Mesenchymal stem cell (in vitro differentiated cells and primary cell): ENCODE measurements at regions not wholly inside any gene's neighbourhood (a gene's known extent, or its start where the extent isn't known, plus 50 kb on each side); places are given as distances from the start of the nearest gene placed in this dataset.

Source experiments
- DNase-seq: peaks from one replicate; pipeline ENCODE4 v3.0.0-alpha.2; 2013
- H2AFZ ChIP-seq: one replicate; pipeline ENCODE4 v1.6.1; 2013; ENCODE audit warnings: low read depth, mild to moderate bottlenecking, control low read depth, inconsistent platforms, low read length, moderate library complexity
- H2AK5ac ChIP-seq: 2 replicates; pipeline ENCODE4 v1.6.1; 2013; ENCODE audit warnings: low read length, moderate library complexity, mild to moderate bottlenecking, inconsistent platforms; ENCODE audit not compliant: severe bottlenecking
- H2BK120ac ChIP-seq: one replicate; pipeline ENCODE4 v1.6.1; 2013; ENCODE audit warnings: low read depth, mild to moderate bottlenecking, inconsistent platforms, low read length, moderate library complexity
- H2BK12ac ChIP-seq, 2 experiments: one replicate each; pipeline ENCODE4 v1.6.1; 2013; ENCODE audit warnings: inconsistent platforms in 2 of 2, low read length in 2 of 2, mild to moderate bottlenecking in 2 of 2, moderate library complexity in 2 of 2, control low read depth in 1 of 2
- H2BK15ac ChIP-seq: one replicate; pipeline ENCODE4 v1.6.1; 2013; ENCODE audit warnings: mild to moderate bottlenecking, low read depth, inconsistent platforms; ENCODE audit not compliant: poor library complexity, severe bottlenecking
- H2BK5ac ChIP-seq: 2 replicates; pipeline ENCODE4 v1.6.1; 2013; ENCODE audit warnings: low read depth, mild to moderate bottlenecking, low read length, control low read depth, inconsistent platforms; ENCODE audit not compliant: poor library complexity, severe bottlenecking
- H3K14ac ChIP-seq, 2 experiments: one replicate each; pipeline ENCODE4 v1.6.1; 2013; ENCODE audit warnings: inconsistent platforms in 2 of 2, low read length in 2 of 2, control low read depth in 1 of 2, mild to moderate bottlenecking in 1 of 2, moderate library complexity in 1 of 2
- H3K18ac ChIP-seq, 2 experiments: one replicate each; pipeline ENCODE4 v1.6.1; 2013; ENCODE audit warnings: inconsistent platforms in 2 of 2, low read length in 2 of 2, control low read depth in 1 of 2, low read depth in 1 of 2, mild to moderate bottlenecking in 1 of 2
- H3K23ac ChIP-seq, 2 experiments: one replicate each; pipeline ENCODE4 v1.6.1; 2013; ENCODE audit warnings: inconsistent platforms in 2 of 2, low read length in 2 of 2, mild to moderate bottlenecking in 2 of 2, moderate library complexity in 2 of 2, control low read depth in 1 of 2
- H3K27ac ChIP-seq: 2 replicates; pipeline ENCODE4 v1.5.1; 2013; ENCODE audit warnings: mild to moderate bottlenecking, moderate library complexity, low read length, control low read depth, inconsistent platforms; ENCODE audit not compliant: poor library complexity, severe bottlenecking
- H3K27me3 ChIP-seq, 2 experiments: 2 replicates each; pipeline versions ENCODE4 v1.6.1 to v1.7.0; 2013; ENCODE audit warnings: low read length in 2 of 2, mild to moderate bottlenecking in 2 of 2, moderate library complexity in 2 of 2, control low read depth in 1 of 2, inconsistent platforms in 1 of 2; ENCODE audit not compliant: control insufficient read depth in 1 of 2, insufficient read depth in 1 of 2
- H3K36me3 ChIP-seq, 2 experiments: 2 replicates each; pipeline versions ENCODE4 v1.6.1 to v1.7.0; 2013; ENCODE audit warnings: low read length in 2 of 2, control low read depth in 1 of 2, inconsistent platforms in 1 of 2, low read depth in 1 of 2, mild to moderate bottlenecking in 1 of 2; ENCODE audit not compliant: insufficient read depth in 2 of 2, control insufficient read depth in 1 of 2
- H3K4ac ChIP-seq, 2 experiments: one replicate each; pipeline ENCODE4 v1.6.1; 2013; ENCODE audit warnings: inconsistent platforms in 2 of 2, low read length in 2 of 2, mild to moderate bottlenecking in 2 of 2, moderate library complexity in 2 of 2, control low read depth in 1 of 2, low read depth in 1 of 2
- H3K4me1 ChIP-seq: 2 replicates; pipeline ENCODE4 v1.6.1; 2013; ENCODE audit warnings: low read depth, low read length, control low read depth; ENCODE audit not compliant: control insufficient read depth, insufficient read depth
- H3K4me2 ChIP-seq: 2 replicates; pipeline ENCODE4 v1.6.1; 2013; ENCODE audit warnings: low read length, mild to moderate bottlenecking, inconsistent platforms; ENCODE audit not compliant: poor library complexity, severe bottlenecking
- H3K4me3 ChIP-seq, 2 experiments: 2 replicates each; pipeline versions ENCODE4 v1.5.1 to v1.7.0; 2013; ENCODE audit warnings: low read length in 2 of 2, mild to moderate bottlenecking in 2 of 2, control low read depth in 1 of 2, low read depth in 1 of 2; ENCODE audit not compliant: insufficient read depth in 1 of 2
- H3K79me1 ChIP-seq: replicated peaks from 2 replicates; pipeline ENCODE4 v1.6.1; 2013; ENCODE audit warnings: mild to moderate bottlenecking, control low read depth, low read length, inconsistent platforms; ENCODE audit not compliant: poor library complexity, severe bottlenecking
- H3K9ac ChIP-seq: 2 replicates; pipeline ENCODE4 v1.7.0; 2013; ENCODE audit warnings: mild to moderate bottlenecking, low read length, moderate library complexity
- H3K9me3 ChIP-seq: 2 replicates; pipeline ENCODE4 v1.7.0; 2013; ENCODE audit warnings: mild to moderate bottlenecking, low read length; ENCODE audit not compliant: control insufficient read depth
- H4K8ac ChIP-seq: one replicate; pipeline ENCODE4 v1.6.1; 2013; ENCODE audit warnings: inconsistent platforms, mild to moderate bottlenecking, low read length, moderate library complexity
- H4K91ac ChIP-seq: one replicate; pipeline ENCODE4 v1.6.1; 2013; ENCODE audit warnings: mild to moderate bottlenecking, low read length, inconsistent platforms
- WGBS: methylation state at CpG from one replicate; pipeline ENCODE4 v1.1.7; 2013; ENCODE audit warnings: mixed read lengths; 5-methylcytosine and 5-hydroxymethylcytosine counted together

- H2BK15ac ChIP-seq: no peak overlapping the region
- no peak overlapping the region for H2AFZ ChIP-seq
- H4K8ac ChIP-seq: no peak overlapping the region
- H3K9me3 ChIP-seq: no peaks in the 10 kb centered on the region
- H2BK120ac ChIP-seq: no peak overlapping the region
- no peak overlapping the region for H2AK5ac ChIP-seq
- no peak overlapping the region for H3K27ac ChIP-seq
- no CpG with 5 or more reads among the region's 1 CpG for WGBS
- no peak overlapping the region for H3K4ac ChIP-seq
- H3K4me1 ChIP-seq: no peaks in the 10 kb centered on the region
- H3K14ac ChIP-seq: no peak overlapping the region
- H3K23ac ChIP-seq: no peak overlapping the region
- H3K4me3 ChIP-seq: no peak overlapping the region
- no peak overlapping the region for H3K18ac ChIP-seq
- no peak overlapping the region for H2BK12ac ChIP-seq
- H3K79me1 ChIP-seq: no peaks in the 10 kb centered on the region
- H2BK5ac ChIP-seq: no peak overlapping the region
- no peaks in the 10 kb centered on the region for H3K27me3 ChIP-seq
- H3K9ac ChIP-seq: no peak overlapping the region
- no peak for DNase-seq
- no peak overlapping the region for H4K91ac ChIP-seq
- no peaks in the 10 kb centered on the region for H3K36me3 ChIP-seq
- no peak overlapping the region for H3K4me2 ChIP-seq
Measured at GRCh38 chr2:184351126-184351525, 247.2 kb upstream of the ZNF804A start.

GRCh38 chr2:184357033-184357432, 241.3 kb upstream of the ZNF804A start:
- Histone ChIP-seq H3K9ac (no peak overlapping the region), H2BK12ac (no peak overlapping the region), H2BK5ac (no peak overlapping the region), H4K8ac (no peak overlapping the region), H3K36me3 (no peaks in the 10 kb centered on the region), H2AK5ac (no peak overlapping the region), H3K4ac (no peak overlapping the region), H3K4me1 (no peaks in the 10 kb centered on the region), H2AFZ (no peak overlapping the region), H3K9me3 (no peaks in the 10 kb centered on the region), H3K14ac (no peak overlapping the region), H3K27me3 (no peaks in the 10 kb centered on the region), H3K18ac (no peak overlapping the region), H4K91ac (no peak overlapping the region), H2BK120ac (no peak overlapping the region), H3K23ac (no peak overlapping the region), H3K27ac (no peak overlapping the region), H3K4me2 (no peak overlapping the region), H3K79me1 (no peaks in the 10 kb centered on the region), H3K4me3 (no peak overlapping the region), H2BK15ac (no peak overlapping the region)
- no peak for DNase-seq
- WGBS: 70% methylated on average over 3 of the region's 3 CpGs

GRCh38 chr2:184359379-184359778, 238.9 kb upstream of the ZNF804A start:
- H2BK12ac ChIP-seq: no peak overlapping the region
- no peak overlapping the region for H3K4me3 ChIP-seq
- H3K18ac ChIP-seq: no peak overlapping the region
- no peak for DNase-seq
- H3K4ac ChIP-seq: no peak overlapping the region
- H3K23ac ChIP-seq: no peak overlapping the region
- no peak overlapping the region for H4K91ac ChIP-seq
- no peak overlapping the region for H2BK15ac ChIP-seq
- H3K9me3 ChIP-seq: no peaks in the 10 kb centered on the region
- no peaks in the 10 kb centered on the region for H3K79me1 ChIP-seq
- 93% methylated on average over 1 of the region's 2 CpGs for WGBS
- no peak overlapping the region for H2BK120ac ChIP-seq
- H2AFZ ChIP-seq: no peak overlapping the region
- H3K27ac ChIP-seq: no peak overlapping the region
- H3K27me3 ChIP-seq: no peaks in the 10 kb centered on the region
- H3K36me3 ChIP-seq: no peaks in the 10 kb centered on the region
- H3K4me1 ChIP-seq: no peaks in the 10 kb centered on the region
- no peak overlapping the region for H3K14ac ChIP-seq
- H3K9ac ChIP-seq: no peak overlapping the region
- H3K4me2 ChIP-seq: no peak overlapping the region
- H4K8ac ChIP-seq: no peak overlapping the region
- H2AK5ac ChIP-seq: no peak overlapping the region
- no peak overlapping the region for H2BK5ac ChIP-seq

GRCh38 chr2:184363213-184363612, 235.1 kb upstream of the ZNF804A start:
- H3K27me3 ChIP-seq: no peaks in the 10 kb centered on the region
- H3K4me3 ChIP-seq: no peak overlapping the region
- H3K36me3 ChIP-seq: no peaks in the 10 kb centered on the region
- no peak overlapping the region for H4K8ac ChIP-seq
- H3K9ac ChIP-seq: no peak overlapping the region
- DNase-seq: no peak
- no peaks in the 10 kb centered on the region for H3K79me1 ChIP-seq
- no peaks in the 10 kb centered on the region for H3K9me3 ChIP-seq
- no peak overlapping the region for H3K27ac ChIP-seq
- H3K4me1 ChIP-seq: no peaks in the 10 kb centered on the region
- no peak overlapping the region for H3K14ac ChIP-seq
- no peak overlapping the region for H2AFZ ChIP-seq
- no peak overlapping the region for H3K18ac ChIP-seq
- H2BK5ac ChIP-seq: no peak overlapping the region
- no peak overlapping the region for H2BK15ac ChIP-seq
- no peak overlapping the region for H4K91ac ChIP-seq
- no peak overlapping the region for H3K23ac ChIP-seq
- H3K4me2 ChIP-seq: no peak overlapping the region
- 70% methylated on average over 4 of the region's 5 CpGs for WGBS
- no peak overlapping the region for H3K4ac ChIP-seq
- H2AK5ac ChIP-seq: no peak overlapping the region
- H2BK120ac ChIP-seq: no peak overlapping the region
- no peak overlapping the region for H2BK12ac ChIP-seq
